ENCODE measurements at regions not wholly inside any gene's neighbourhood (a gene's known extent, or its start where the extent isn't known, plus 50 kb on each side); places are given as distances from the start of the nearest gene placed in this dataset.

- no peak for TF ChIP-seq CTCF (IDR thresholded peaks at IDR 0.05)
- TF ChIP-seq POLR2A (IDR thresholded peaks at IDR 0.05), result no peak
- TF ChIP-seq POLR2AphosphoS5 (IDR thresholded peaks at IDR 0.05), result no peak
- no peak for TF ChIP-seq EP300 (IDR thresholded peaks at IDR 0.05)
These were observed 1003.6 kb downstream of the FSCB start for GRCh38 chr14:43503508-43503907.

All from gastroesophageal sphincter (tissue), 3 donors.